Kidney glomerular epithelial cell (primary cell): ENCODE measurements at regions not wholly inside any gene's neighbourhood (a gene's known extent, or its start where the extent isn't known, plus 50 kb on each side); places are given as distances from the start of the nearest gene placed in this dataset.
A peak's percentile ranks its signal among the peaks of the same experiment; 100 is the strongest.

Experiments used
- DNase-seq: peaks from one replicate; lab custom pipeline; 2025; lab: John Stamatoyannopoulos, UW

DNA sequence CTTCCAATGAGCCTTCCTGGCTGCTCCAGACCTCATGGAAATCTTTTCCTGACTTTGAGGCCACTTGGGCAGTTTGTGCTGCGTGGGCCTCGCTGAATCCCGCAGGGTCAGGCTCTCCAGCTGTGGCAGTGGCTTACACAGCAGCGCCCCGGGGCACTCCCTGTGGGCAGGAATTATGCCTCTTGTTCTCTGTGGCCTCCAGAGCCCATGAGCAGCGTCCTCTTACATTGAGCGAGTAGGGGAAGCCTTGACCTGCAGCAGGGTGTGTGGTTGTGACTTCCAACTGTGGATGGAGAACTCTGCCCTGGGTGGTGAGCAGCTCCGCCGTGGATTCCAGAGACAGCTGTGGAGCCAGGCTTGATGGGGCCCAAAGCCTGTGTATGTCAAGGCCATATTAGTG is 180.8 kb downstream of the GLI2 start:
- no peak for DNase-seq

DNA sequence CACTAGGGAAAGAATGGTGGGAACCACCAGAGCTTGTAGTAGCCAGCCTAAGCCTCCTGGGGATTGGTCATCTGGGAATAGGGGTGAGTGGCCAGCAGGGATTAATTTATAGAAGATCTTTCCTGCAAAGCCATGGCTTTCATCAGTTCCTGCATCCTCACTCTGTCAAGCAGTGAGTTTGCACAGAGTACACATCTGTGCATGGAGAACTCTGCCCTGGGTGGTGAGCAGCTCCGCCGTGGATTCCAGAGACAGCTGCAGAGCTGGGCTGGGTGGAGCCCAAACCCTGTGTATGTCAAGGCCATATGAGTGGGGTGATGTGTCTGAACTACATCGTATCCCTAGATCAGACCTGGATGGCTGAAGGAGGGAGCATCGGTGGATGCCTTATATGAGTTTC is 182.2 kb downstream of the GLI2 start:
- DNase-seq = no peak

DNA sequence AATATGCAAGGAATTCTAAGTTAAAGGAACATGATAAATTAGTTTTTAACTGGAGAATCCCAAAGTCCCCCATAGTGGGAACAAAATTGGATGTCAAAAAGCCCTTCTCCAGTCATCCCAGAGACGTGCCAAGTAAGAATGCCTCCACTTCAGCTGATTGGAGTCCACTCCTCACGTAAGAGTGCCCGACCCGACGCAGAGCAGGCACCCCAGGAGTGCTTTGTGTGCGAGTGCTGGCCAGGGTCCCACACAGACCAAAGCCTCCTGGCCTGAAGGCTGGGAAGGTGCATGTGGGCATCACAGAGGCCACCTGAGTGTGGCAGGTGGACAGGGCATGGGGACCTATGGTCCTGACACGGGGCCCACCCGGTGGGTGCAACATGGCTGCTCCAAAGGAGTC is 183.5 kb downstream of the GLI2 start:
- no peak for DNase-seq

DNA sequence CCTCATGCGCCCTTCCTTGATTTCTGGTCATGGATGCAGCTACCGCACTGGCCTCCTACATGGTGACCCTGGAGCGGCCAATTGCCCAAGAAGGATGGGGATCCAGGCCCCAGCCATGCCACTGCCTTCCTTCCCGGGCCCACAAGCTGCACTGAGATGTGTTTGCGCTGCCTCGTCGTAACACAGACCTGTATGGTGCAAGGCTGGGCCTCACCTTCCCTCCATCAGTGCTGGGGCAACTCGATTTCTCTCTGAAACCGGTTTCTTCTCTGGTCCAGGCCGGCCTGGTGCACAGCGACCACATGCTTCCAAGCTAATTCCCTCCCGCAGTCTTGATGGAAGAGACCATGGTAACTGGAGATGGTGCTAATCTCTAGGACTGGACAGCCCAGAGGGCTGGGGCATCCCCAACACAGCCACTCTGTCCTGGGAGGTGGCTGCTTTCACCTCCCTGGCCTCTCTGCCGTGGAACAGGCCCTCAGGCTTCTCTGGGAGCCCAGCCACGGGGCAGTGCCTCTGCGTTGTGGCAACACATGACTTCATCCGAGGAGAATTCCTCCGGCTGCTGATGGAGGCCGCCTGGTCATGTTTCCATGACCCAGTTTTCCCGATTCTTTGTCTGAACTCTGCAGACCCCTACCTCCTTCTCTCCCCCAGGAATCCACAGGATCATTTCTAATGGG is 184.2 kb downstream of the GLI2 start:
- DNase-seq = peak; percentile 76

DNA sequence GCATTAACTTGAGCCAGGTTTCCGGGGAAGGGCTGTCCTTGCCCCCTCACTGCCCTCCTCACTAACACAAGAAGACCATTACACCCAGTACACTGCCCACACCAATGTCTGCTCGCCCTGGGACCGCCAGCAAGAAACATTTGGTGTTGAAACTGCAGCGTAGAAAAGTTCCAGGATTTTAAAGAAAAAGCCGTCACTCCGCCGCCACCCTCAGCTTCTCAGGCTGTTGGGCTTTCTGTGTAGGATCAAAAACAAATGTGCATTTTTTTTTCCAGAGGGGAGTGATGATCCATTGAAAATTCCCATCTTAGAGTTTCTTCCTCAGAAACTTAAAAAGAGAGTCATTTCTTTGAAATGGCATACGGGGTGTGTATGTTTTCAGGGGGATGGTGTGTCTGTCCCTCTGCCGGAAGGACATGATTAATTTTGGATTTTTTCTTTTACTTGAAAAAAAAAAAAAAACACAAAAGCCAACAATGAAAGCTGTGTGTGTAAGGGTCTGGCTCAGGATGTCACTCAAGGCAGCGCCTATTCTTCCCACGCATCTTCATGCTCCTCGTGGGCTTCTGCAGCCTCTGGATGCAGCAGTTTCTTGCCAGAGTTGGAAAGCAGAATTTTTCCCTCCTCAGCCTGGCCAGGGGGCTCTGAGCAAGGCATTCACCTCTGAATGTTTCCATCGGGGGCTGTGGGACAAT is 184.9 kb downstream of the GLI2 start:
- DNase-seq = no peak

DNA sequence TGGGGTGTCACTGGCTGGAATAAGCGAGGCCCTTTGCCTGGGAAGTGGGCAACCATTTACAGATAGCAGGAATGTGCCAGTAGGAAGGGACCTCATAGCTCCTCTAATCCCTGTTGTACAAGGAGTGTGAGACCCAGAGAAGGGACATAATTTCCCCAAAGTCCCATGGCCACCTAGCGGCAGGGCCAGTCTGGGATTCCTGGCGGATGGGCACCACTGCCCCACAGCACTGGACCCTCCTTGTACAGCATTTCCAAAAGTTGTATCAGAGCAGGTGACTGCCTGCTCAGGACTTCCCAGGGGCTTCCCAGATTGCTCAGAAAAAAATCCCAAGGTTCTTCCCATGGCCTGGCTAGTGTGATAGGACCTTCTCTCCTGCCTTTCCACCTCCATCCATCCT is 185.8 kb downstream of the GLI2 start:
- DNase-seq = no peak

DNA sequence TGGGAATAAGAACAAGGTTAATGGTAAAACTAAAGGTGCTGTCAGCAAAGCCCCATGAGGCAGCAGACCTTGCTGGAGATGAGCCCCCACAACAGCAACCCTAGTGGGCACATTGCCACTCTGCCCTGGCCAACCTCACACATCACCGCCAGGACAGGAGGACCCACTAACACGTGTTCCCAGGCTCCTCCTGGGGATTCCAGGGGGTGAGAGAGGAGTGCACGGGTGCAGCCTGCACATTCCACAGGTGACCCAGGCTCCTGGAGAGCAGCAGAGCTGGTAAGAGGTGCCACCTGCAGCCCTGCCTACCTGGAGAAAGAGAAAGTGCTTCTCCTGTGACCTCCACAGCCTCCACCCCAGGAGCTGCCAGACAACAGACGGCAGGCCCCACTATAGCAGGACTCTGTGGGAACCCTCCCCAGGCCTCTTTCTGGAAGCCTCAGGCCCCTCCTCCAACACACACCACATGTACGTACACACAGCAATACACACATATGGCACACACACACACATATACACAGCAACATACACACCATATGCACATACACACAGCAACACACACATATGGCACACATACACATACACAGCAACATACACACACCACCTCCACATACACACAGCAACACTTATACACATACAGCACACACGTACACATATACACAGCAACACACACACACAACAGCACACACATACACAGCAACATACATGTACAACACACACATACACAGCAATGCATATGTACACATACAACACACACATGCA is 187.1 kb downstream of the GLI2 start:
- DNase-seq = no peak

DNA sequence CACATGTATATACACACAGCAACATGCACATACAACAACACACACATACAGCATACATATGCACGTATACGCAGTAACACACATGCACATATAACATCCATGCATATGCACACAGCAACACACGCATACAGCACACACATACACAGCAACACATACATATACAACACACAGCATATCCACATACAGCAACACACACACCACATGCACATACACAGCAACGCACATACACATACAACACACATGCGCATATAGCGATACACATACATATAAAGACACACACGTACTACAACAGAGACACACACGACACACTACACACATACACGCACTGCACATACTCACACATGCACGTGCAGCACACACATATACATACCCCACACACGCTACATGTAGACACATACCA is 187.8 kb downstream of the GLI2 start:
- no peak for DNase-seq

DNA sequence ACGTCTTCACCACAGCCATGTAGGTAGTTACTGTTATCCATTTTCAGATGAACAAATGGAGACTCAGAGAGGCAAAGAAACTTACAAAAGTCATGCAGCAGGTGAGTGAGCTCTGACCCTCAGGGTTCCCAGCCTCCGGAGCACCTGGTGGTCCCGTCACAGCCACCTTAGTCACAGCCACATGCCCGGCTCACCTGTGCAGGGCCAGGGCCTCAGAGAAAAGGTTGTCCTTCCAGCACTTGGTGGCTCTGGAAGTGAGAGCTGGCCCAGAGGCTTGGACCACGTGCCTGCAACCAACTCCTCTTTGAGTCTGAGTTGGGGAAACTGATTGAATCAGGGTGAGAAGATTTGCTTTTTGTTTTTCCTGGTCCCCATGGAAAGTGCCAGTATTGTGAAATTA is 189.3 kb downstream of the GLI2 start:
- DNase-seq = no peak

DNA sequence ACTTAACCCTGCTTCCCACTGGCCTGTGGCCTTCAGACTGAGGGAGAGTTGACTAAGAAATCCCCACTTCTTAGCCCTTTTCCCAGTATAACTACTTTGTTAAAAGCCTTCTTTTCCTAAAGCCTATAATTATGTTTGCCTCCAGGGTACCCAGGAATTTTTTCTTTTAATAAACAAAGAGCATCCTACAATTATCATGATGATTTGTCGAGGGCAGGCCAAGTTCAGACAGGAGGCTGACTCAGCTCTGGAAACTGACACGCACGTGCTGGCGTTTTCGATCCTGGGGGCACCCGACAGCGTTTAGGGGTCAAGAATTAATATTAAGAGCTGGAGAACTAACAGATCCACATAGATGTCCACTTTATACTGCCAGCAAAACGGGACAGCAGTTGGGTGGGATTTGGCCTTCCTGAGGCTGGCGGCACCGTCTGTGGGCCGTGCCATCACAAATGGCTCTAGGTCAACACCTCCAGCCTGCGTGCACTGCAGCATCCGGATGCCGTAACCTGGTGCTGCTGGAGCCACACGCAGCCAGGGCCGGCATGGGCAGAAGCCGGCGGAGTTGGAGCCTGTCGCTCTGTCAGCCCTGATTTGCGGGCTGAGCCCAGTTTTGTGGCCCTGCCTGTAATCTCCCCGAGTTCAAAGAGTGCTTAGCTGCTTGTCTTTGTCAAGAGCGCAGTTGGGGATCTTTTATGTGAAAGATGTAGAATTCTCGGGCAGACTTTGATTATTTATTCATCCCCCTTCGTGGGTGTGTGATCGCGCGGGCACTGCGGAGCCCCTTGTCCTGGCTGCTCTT is 191.0 kb downstream of the GLI2 start:
- DNase-seq = no peak

DNA sequence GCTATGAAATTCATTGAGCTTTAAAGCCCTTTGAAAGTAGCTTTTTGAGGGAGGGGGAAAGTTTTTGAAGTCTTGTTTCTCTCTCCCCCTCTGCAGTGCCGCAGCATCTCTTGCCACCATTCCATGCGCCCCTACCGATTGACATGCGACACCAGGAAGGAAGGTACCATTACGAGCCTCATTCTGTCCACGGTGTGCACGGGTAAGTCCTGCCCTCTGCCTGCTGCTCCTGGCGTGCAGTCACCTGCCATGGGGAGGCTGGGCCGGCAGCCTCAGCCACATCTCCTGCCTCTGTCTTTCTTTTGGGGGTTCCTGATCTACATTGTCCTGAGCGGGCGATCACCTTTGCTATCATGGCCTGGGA is 191.6 kb downstream of the GLI2 start:
- no peak for DNase-seq

DNA sequence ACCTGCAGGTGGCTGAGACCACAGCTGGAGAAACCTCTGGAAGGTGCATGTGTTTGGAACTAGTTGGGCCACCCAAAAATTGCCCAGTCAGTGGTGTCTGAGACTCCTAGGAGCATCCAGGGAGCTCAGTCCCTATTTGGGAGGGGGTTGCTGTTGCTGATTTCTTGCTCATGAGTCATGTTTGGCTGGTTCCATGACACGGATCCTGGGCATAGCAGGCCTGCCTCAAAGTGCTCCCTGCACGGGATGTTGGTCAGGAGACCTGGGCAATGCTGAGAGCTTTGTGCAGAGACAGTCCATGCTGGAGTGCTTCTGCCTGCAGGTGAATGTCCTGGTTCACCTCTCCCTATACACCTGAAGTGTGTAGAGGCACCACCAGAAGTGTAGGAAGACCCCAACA is 194.2 kb downstream of the GLI2 start:
- no peak for DNase-seq

DNA sequence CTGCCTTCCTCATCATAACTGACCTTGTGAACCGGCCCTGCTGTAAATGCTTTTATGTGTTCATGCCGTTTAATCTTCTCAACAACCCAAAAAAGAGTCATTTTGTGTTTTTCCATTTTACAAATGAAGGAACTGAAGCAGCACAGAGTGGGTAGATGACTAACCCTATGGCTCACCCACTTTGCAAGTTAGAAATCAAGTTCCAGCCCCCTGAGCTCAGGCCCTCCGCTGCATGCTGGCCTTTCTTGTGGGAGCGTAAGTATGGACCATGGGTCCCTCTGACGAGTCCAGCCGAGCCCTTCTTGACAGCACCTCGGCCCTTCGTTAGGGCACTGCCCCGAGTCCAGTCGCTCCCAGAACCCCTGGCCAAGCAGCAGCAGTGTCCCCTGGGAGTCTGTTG is 194.6 kb downstream of the GLI2 start:
- no peak for DNase-seq

DNA sequence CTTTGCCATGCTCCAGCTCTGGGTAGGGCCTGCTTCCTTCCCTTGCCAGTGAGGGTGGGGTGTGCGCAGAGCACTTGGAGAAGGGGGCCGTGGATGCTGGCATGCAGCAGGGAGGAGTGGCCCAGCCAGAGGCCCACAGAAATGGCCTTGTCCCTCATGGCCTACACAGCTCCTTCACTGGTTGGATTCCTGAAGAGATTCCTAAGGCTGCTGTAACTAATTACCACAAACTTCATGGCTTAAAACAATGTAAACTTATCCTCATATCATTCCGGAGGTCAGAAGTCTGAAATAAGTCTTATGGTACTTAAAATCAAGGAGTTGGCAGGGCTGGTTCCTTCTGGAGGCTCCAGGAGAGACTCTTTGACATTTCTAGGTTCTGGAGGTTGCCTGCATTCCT is 195.2 kb downstream of the GLI2 start:
- no peak for DNase-seq

DNA sequence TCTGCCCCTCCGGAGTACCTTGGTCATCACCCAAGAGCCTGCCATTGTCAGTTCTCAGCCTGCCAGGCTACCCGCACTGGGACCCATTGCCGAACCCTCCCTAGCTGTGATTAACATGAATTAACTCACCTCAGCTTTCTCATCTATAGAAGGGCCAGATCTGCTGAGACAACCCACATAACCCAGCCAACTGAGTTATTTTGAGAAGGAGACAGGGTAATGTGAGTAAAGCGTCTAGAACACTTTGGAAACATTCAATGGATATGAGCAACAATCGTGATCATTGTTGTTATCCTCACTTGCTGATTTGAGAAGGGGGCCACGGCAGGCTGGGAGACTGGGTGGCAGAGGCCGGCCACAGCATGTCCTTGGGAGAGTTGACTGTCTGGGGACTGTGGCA is 196.8 kb downstream of the GLI2 start:
- no peak for DNase-seq

DNA sequence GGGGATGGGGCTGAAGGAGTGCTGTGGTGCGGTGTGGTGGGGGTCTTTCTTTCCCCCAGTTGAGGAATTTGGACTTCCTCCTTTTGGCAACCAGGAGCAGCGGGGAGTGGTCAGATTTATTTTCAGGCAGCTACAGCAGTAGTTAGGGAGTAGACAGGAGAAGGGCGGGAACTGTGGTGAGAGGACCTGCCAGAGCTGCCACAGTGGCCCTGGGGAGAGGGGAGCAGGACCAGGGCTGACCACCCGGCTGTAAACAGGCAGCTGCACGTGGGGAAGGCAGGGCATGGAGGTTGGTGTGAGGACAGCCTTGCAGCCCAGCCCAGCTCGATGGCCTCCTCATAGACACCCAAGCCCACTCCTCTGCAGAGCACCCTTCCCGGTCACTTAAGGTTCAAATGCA is 197.2 kb downstream of the GLI2 start:
- DNase-seq = no peak

DNA sequence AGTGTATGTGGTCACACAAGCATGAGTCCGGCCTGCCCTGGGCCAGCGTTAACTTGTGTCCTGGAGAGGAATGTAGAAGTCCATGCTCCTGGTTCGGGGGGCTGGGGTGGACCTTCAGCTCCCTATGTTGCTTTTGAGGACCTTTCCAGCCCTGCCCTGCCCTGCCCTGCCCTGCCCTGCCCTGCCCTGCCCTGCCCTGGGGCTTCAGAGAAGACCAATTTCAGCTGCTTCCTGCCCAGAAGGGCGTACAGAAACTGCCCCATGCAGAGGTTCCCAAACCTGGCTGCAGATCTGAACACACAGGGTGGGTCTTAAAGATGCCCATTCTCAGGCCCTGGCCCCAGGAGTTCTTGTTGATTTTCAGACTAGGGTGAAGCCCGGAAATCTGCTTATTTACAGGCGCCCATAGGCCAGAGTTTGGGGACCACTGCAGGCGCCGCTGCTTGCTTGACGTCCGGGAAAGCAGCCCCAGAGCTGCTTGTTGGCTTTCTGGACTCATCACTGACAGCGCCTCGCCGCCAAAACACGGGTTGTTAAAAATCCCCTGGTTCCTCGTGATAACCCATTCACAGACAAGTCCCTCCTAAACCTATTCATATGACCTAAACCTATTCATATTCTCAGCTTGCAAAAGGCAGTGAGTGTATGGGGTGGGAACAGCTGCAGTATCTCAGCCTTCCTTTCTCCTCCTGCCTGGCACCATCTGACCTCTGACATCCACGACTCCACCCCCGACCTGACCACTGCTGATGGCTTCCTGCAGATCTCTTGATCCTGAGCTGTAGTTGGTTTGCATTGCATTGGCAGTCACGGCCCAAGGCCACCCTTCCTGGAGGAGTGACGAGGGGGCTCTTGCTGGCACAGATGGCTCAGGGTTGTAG is 198.3 kb downstream of the GLI2 start:
- no peak for DNase-seq

DNA sequence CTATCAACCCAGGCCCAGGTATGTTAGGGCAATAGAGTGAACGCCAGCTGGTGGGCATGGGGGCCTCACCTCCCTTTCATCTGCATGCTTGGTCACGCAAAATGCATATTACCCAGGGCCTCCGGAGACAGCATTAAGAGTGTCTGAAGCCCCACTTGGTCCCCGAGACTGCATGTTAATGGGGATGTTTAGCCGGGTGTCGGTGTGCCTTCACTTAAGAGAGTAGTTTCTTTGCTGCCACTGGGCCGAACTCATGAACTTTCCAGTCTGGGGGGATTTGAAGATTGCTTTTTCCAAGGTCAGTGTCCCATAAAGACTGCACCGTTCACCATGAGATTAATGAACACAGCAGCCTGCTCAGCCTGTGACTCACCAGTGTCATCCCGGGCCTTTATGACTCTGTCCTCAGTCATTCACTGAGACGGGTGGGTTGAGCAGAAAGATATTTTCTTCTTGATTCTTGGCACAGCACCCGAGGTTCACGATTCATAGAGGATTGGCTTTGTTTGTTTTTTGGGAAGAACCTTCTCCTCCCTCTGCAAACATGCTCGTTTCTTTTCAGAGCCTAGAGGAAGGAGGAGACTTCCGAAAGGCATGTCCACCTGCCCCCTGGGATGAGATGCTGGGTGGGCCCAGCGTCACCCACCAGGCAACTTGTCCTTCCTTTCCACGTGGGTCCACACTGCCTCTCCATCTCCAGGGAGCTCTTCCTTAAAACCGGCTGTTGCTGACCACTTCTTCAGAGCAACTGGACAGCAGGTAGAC is 199.1 kb downstream of the GLI2 start:
- peak; percentile 94 for DNase-seq

DNA sequence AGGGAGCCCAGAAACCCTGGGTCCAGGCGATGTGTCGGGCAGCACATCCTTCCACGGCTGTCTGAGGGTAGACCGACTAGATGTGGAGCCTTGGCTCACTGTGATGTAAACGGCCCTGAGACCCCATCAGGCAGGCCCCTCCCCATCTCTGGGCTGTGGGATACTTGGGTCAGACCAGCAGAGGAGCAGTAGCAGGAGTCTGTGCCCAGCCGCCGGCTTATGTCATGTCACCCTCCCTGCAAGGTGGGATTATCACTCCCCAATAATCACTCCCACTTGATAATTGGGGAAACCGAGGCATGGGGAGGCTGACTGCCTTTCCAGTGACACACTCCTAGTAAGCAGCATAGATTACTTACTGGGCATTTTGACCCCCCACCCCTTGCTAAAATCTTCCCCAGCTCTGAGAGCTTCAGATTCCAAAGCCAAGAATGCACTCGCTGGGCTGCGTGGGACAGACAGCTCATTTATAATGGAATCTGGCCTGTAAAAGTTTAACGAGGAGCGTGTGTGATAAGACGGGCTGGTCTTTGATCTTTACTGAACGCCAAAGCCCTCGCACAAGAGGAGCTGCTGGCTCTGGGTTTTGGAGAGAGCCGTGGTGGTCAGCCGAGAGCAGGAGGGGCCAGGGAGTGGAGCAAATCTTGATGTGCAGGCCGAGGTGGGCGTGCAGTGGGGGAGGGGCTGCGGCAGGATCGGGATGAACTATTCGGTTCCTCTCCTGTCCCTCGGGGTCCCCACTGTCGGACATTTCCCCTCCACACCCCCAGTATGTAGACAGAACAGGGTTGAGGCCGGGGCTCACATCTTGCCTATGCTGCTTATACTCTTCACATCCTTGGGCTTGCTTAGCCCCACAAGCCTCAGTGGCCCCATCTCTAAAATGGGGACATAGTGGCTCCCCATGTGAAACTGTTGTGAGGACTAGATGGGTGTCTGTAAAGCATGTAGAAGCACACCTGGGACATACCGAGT is 200.0 kb downstream of the GLI2 start:
- peak; percentile 94 for DNase-seq
